ENCODE measurements at regions not wholly inside any gene's neighbourhood (a gene's known extent, or its start where the extent isn't known, plus 50 kb on each side); places are given as distances from the start of the nearest gene placed in this dataset.
"Not testable (repeated sequence)": the region's sequence is repeated elsewhere in the genome, so short reads cannot be mapped to it uniquely, and the experiment has no call there.

DNA sequence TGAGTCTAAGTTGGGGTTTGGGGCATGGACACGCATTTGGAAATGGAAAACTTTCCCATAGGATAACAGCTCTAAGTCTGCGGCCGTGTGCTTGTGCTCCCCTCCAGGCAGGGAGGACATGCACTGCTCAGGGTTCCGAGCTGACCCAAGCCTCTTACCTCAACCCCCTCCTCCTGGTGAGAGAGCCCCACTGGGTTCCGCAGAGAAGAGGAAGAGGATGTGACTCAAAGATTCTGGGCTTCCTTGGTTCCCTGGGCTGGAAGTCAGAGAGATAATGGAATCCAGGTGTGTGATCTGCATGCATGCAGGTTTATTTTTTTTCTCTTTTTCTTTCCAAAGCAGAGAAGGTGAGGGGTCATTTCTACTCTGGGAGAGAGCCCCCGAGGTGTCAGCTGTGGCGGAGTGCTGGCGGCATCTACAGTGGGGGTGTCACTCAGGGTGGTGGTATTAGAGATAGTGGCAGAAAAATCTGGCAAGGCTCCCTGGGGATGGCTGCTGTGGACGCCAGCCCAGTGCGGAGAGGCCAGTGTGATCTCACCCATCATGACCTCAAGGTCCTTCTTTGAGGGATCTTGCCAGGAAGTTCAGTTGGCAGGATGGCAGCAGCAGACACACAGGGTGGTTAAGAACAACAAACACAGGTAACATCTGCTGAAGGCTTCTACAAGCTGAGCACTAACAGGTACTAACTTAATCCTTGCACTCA lies 168.7 kb upstream of the HAND2 start:
- intact Hi-C loops (cut with DNase I): loop anchor here (2.0 kb wide), 3 partner anchors 48 to 190 kb away; no protein-coding TSS in a partner anchor
- peak; percentile 88 for DNase-seq (ENCODE audit: low spot score)

DNA sequence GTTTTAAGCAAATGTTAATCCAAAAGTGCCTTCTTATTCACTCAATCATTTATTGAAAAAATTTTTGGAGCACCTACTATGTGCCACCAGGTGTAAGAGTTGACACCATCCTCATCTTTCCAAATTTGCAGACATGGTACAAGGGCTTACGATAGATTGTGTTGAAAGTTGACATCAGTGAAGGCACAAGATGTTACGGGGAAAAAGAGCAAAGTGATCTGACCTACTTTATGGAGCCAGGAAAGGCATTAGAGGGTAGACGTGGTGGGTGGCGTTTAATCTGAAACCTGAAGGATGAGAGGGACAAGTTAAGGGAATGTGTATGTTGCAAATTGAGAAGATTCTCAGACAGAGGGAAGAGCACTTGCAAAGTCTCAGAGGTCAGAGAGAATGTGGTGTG lies 167.8 kb upstream of the HAND2 start:
- intact Hi-C loops (cut with DNase I): loop anchor here (2.0 kb wide), 3 partner anchors 49 to 189 kb away; no protein-coding TSS in a partner anchor

DNA sequence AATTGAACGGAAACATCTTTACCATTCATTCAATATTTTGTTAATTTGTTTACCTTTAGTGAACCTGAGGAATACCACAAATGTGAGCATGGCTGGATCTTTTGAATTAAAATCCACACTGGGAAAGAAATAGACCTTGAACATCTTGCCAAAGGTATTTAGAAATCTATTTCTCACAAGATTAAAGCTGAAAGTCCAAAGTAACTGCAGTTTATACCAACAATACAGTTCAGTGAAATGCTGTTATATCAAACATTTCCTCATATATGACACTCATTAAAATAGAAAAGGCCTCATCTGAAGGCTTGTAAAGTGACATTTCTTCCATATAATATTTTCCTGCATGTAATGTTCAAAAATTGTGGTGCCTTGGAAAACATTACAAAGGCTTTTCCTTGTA lies 166.5 kb upstream of the HAND2 start:
- DNase-seq (ENCODE audit: low spot score): no peak
- intact Hi-C loops (cut with DNase I): no loop called here

More for the DNA sequence above, 167.8 kb upstream of the HAND2 start:
- DNase-seq (ENCODE audit: low spot score): no peak

DNA sequence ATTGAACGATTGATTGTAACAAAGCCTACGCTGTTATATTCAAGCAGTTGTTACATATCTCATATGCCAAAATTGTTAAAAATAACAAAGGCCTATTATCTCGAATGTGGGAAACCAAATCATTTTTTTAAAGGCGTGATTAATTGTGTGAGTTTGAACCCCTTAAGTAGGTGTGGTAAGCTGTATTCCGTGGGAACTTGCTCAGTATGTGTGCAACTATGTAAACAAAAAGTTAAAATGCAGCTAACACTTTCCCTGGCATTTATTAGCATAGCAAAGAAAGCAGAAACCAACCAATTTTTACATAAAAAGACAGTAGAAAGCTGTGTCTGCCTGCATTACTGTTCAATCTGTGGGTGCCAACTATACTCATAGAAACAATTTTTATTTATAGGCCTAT lies 166.0 kb upstream of the HAND2 start:
- intact Hi-C loops (cut with DNase I): no loop called here
- no peak for DNase-seq (ENCODE audit: low spot score)

DNA sequence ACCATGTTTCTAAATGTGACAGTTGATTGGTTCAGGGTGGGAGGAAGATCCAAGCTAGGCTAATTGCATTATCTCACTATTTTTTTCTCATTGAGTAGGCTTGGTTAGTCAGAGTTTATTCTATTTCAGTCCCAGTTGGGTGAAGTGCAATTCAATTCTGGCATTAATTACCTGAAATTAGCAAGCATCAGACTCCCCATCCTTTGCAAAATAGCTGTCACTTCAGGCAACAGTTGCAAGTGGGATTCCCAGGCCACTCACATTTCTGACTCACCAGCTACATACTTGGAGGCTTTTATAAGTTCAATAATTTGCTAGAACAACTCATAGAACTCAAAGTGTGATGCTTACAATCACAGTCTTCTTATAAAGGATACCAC lies 155.8 kb upstream of the HAND2 start:
- no peak for DNase-seq (ENCODE audit: low spot score)
- intact Hi-C loops (cut with DNase I): no loop called here

DNA sequence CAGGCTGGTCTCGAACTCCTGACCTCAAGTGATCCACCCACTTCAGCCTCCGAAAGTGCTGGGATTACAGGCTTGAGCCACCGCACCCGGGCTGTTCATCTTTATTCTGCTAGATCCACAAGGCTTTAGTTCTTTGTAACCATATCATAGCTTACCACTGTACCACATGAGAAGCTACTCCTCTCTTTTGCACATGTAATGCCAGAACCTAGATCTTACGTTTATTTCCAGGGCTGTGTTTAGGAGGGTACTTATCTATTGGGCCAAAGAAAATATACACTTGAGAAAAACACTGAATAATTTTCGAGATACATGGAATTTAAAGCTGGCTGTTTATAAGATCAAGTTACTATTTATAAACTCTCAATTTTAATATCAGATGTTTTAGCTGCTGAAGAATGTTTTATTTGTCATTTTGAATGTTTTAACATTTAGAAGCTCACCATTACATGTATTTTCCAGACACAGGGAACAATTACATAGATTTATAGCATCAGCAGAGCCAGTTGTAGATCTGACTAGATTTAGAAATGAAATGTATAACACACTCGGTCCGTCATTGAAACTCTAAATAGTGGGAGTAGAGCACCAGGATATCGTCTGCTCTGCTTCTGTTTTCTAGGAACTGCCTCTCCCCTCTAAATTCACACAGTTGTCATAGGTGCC lies 155.3 kb upstream of the HAND2 start:
- no peak for DNase-seq (ENCODE audit: low spot score)
- intact Hi-C loops (cut with DNase I): no loop called here

DNA sequence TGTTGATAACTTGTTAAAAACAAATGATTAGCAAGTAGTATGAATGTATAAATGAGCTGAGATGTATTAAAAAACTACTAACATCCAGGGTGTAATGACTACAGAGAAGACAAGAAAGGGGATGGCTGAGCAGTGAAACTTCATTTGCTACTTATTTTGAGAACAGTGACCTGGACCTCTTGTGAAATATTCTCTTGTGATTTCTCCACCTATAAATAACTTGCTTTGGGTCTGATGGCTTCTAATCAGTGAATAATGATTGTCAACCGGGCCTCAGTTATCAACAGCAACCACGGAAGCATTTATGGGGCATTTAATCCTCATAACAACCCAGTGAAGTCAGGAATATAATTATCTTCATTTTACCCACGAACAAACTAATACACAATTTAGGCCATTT lies 154.2 kb upstream of the HAND2 start:
- DNase-seq (ENCODE audit: low spot score): no peak
- intact Hi-C loops (cut with DNase I): loop anchor here (5.0 kb wide), 1 partner anchor 152 kb away; the partner anchor contains the start of gene HAND2

DNA sequence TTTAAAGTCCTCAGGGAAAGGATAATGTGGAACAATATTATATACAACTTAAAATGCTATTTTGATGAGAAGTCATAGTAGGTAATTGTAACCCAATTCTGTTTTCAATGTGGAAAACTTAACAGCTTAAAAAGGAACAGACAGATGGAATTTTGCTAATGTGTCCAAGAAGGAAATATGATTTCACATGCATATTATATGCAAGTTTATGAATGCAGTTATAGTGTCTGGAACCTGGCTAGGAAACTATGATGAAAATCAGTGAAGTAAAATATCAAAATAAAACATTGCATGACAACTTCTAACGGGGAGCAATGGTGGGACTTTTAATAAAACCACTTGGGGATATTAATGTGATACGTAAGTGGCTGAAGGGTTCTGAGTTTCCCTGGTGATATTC lies 152.6 kb upstream of the HAND2 start:
- DNase-seq (ENCODE audit: low spot score): no peak
- intact Hi-C loops (cut with DNase I): loop anchor here (5.0 kb wide), 1 partner anchor 150 kb away; the partner anchor contains the start of gene HAND2

DNA sequence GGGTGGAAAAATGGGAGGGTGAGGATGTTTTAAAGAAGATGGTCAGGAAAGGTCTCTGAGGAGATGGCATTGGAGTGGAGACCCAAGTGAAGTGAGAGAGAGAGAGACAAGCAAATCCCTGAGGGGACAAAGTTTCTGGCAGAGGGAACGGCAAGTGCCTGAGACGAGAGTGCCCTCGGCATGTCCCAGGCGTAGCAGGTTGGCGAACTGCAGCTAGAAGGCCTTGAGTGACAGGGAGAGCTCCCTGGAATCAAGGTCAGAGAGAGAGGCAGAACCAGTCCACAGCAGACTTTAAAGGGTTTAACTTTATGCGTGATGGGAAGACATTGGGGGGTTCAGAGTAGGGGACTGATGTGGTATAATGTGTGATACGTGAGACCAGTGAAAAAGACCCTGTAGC lies 150.2 kb upstream of the HAND2 start:
- intact Hi-C loops (cut with DNase I): loop anchor here (5.0 kb wide), 1 partner anchor 148 kb away; the partner anchor contains the start of gene HAND2
- no peak for DNase-seq (ENCODE audit: low spot score)

DNA sequence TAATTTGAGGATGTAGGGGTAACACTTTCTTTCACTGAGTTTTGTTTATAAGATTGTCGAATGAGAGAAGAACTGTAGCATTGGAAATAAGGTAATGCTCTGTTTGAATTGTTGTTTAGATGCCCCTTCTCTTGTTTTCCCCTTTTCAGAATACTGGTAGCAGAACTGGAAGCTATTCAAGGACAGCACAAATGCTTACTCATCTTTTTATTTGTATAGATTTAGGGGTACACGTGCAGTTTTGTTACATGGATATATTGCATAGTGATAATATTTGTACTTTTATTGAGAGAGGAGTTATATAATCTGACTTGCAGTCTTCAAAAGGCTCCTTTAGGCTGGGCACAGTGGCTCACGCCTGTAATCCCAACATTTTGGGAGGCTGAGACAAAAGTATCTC lies 145.4 kb upstream of the HAND2 start:
- intact Hi-C loops (cut with DNase I): no loop called here
- DNase-seq (ENCODE audit: low spot score): no peak

DNA sequence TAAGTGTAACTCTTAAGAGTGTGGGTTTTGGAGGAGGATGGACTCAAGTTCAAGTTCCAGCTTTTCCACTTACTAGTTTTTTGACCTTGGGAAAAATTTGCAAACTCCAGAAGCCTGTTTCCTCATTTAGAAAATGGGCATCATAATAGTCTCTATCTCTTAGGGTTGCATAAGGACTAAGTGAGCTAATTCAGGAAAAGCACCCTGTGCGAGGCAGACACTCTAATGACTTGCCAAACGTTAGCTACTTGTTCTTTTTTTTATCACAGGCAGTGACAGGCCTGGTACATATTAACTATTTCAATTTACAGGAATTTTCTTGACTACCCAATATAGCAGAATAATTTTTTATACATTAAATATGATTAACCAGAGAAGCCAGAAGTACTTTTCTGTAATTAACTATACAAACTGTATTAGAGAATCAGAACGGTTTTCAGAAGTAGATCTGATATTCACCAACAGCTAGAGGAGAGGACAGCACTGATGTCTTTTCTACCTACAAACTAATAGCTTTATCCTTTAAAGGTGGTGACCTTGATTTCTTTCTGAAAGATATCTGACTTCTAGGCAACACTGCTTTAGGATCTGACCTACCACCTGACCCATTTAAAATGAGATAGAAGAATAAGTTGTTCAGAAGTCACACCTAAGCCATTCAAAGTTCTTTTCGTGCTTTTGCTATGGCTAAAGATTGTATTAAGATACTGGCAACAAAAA lies 139.6 kb upstream of the HAND2 start:
- no peak for DNase-seq (ENCODE audit: low spot score)
- intact Hi-C loops (cut with DNase I): no loop called here

DNA sequence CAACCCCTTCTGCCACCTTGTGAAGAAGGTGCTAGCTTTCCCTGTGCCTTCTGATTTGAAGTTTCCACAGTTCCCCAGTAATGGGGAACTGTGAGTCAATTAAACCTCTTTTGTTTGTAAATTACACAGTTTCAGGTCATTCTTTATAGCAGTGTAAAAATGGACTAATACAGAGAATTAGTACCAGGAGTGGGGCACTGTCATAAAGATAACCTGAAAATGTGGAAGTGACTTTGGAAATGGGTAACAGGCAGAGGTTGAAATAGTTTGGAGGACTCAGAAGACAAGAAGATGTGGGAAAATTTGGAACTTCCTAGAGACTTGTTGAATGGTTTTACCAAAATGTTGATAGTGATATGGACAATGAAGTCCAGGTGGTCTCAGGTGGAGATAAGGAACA lies 131.0 kb upstream of the HAND2 start:
- DNase-seq (ENCODE audit: low spot score): no peak
- intact Hi-C loops (cut with DNase I): no loop called here

DNA sequence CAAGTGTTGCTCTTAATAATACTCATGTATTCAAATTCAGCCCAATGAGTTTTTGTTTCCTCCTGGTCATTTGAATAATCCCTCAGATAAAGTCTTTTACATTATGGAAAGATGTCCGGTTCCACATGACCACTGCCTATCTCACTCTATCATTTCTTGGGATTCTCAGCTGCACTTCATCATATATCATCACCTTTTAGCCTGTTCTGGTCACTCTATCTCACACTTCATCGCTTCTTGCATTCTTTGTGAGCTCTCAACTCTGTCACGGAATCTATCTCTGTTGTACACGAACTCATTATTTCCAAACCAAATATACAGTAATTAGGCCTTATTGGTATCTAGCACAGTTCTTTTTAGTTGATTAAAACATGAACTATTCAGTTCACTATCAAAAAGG lies 126.9 kb upstream of the HAND2 start:
- no peak for DNase-seq (ENCODE audit: low spot score)
- intact Hi-C loops (cut with DNase I): no loop called here

DNA sequence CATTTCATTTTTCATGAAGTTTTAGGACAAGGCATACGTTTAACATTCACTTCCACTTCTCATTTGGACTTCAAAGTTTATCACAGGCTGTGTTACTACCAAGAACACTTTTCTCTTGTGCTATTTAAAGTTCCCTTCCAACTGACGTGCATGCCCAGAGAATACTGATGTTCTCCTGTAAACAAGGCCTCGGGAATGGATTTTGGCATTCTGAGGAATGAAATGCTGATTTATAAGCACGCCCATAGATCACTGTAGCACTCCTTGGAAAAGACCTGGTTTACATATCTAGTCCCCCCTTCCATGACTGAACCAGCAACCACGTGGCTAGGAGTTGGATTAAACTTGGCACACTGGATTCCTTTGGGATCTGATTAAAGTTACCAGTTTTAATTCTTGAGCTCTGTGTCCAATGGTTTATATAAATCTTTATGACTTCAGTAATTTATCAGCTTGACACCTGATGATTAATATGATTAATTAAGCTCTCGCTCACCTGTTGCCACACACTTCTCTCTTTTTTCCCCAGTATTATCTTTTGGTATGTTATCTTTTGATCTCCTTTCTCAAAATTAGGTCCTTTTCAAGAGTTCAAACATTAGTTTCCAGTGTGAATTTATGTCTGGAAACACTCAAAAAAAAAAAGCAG lies 122.4 kb upstream of the HAND2 start:
- intact Hi-C loops (cut with DNase I): no loop called here
- no peak for DNase-seq (ENCODE audit: low spot score)

DNA sequence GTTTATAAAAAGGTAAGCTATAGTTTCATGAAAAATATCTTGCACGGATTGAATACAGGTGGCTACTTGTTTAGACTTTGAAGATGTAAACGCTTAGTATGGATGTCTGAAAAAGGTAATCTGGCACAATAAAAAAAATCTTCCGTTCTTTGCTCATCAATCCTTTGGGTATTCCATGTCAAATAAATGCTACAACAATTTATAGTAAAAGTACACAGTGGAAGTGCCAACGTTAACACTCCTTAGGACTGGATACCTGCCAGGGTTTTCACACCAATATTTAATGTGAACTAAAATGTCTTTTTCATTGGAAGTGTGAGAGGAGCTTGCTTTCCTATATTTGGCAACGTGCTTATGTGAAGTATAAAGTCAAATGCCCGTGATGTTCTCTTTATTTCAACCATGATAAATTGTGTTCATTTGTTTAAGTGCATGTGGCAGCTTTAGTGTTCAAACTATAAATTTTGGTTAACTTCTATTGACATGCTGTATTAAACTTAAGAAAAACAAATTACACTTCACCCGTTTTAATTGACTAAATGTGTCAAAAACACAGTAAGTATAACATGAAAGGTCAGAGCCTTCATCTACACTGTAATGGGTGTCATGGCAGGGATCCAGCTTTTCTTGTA lies 121.7 kb upstream of the HAND2 start:
- intact Hi-C loops (cut with DNase I): no loop called here
- DNase-seq (ENCODE audit: low spot score): no peak

DNA sequence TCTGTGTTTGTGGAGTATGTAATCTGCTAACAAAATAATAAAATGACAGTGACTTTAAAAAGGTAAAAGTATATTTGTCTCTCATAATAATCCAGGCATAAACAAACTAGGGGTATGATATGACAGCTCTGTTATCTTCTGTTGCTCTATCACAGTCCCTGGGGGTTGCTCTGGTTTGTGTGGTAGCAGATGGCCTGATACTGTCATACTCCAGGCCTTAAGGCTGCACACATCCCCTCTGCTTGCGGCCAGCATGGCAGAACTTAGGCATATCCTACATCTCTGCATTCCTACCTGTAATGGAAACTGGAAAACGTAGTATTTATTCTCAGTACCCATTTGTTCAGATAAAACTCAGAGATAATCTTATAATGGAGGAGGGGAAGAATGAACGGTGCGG lies 117.9 kb upstream of the HAND2 start:
- intact Hi-C loops (cut with DNase I): no loop called here
- no peak for DNase-seq (ENCODE audit: low spot score)

DNA sequence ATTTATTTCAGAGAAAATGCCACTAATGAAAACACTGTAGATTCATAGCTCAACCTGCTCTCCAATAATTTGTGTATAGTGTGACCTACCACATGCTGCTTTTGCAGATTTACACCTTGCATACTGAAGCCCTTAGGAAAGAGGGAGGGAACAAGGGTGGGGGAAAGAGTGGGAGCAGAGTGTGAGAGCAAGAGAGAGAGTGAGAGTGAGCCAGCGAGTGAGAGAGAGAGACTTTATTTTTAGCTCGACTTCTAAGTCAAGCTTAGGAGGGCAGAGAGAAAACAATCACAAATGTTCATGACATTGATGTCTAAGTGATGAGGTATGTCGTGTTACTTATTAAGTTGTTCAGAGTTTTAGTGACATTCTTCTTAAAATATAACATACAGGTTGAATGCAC lies 112.5 kb upstream of the HAND2 start:
- intact Hi-C loops (cut with DNase I): loop anchor here (5.0 kb wide), 1 partner anchor 55 kb away; no protein-coding TSS in a partner anchor
- no peak for DNase-seq (ENCODE audit: low spot score)

DNA sequence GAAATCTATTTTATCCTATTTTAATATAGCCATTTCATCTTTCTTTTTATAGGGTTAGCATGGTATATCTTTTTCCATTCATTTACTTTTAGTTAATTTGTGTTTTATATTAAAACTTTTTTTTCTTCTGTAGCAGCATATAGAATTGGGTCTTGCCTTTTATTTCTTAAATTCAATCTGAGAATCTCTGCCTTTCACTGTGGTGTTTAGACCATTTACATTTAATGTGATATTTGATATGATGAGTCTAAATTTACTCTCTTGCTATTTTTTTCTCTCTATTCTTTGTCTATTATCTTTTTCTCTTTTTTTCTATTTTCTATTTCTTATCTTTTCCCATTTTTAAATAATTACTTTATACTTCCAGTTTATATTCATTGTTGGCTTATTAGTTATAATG lies 105.4 kb upstream of the HAND2 start:
- intact Hi-C loops (cut with DNase I): no loop called here
- no peak for DNase-seq (ENCODE audit: low spot score)

DNA sequence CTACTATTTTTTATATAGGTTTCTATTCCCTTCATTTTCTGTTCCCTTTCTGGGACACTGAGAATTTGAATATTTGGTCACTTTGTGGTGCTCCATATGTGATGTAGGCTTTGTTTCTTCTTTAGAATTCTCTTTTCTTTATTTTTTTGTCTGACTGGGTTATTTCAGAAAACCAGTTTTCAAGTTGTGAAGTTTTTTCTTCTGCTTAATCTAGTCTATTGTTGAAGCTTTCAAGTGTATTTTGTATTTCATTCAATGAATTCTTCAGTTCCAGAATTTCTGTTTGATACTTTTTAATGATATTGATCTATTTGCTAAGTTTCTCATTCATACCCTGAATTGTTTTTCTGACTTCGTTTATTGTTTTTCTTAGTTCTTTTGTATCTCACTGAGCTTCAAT lies 96.2 kb upstream of the HAND2 start:
- intact Hi-C loops (cut with DNase I): no loop called here
- no peak for DNase-seq (ENCODE audit: low spot score)

DNA sequence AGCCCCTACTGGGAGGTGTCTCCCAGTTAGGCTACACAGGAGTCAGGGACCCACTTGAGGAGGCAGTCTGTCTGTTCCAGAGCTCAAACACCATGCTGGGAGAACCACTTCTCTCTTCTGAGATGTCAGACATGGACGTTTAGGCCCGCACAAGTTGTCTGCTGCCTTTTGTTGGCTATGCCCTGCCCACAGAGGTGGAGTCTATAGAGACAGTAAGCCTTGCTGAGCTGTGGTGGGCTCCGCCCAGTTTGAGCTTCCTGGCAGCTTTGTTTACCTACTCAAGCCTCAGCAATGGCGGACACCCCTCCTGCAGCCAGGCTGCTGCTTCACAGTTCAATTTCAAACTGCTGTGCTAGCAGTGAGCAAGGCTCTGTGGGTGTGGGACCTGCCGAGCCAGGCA lies 88.6 kb upstream of the HAND2 start:
- not testable (repeated sequence) for DNase-seq (ENCODE audit: low spot score)

More for the DNA sequence above, 88.6 kb upstream of the HAND2 start:
- intact Hi-C loops (cut with DNase I): not testable (repeated sequence)

All from cardiac septum (tissue), 1 donor.